GM12891 (cell line): ENCODE measurements at regions not wholly inside any gene's neighbourhood (a gene's known extent, or its start where the extent isn't known, plus 50 kb on each side); places are given as distances from the start of the nearest gene placed in this dataset.

Experiments
- DNase-seq: peaks from one replicate; pipeline ENCODE4 v3.0.0; 2011; ENCODE audit warnings: low spot score; ENCODE audit not compliant: insufficient read length
- FAIRE-seq: peaks from 2 replicates; lab custom pipeline; 2011; peaks lifted over from hg19 to GRCh38; lab: Jason Lieb, UNC
- PAX5 ChIP-seq: IDR thresholded peaks from 2 replicates; pipeline ENCODE4 v1.6.1; 2011; ENCODE audit warnings: low read length, moderate library complexity, mild to moderate bottlenecking; ENCODE audit not compliant: insufficient read depth, severe bottlenecking
- POLR2A ChIP-seq: IDR thresholded peaks from 2 replicates; pipeline ENCODE4 v1.6.1; 2011; ENCODE audit warnings: low read depth, low read length, control low read depth
- POLR2AphosphoS5 ChIP-seq: IDR thresholded peaks from 2 replicates; pipeline ENCODE4 v1.6.1; 2011; ENCODE audit warnings: low read depth, low read length, control low read depth
- POU2F2 ChIP-seq: IDR thresholded peaks from 2 replicates; pipeline ENCODE4 v1.6.1; 2011; ENCODE audit warnings: low read depth, mild to moderate bottlenecking, control low read depth, low read length, moderate library complexity
- SPI1 ChIP-seq: IDR thresholded peaks from 2 replicates; pipeline ENCODE4 v1.6.1; 2011; ENCODE audit warnings: low read depth, low read length, control low read depth
- TAF1 ChIP-seq: IDR thresholded peaks from 2 replicates; pipeline ENCODE4 v1.6.1; 2011; ENCODE audit warnings: low read depth, low read length, control low read depth

DNA sequence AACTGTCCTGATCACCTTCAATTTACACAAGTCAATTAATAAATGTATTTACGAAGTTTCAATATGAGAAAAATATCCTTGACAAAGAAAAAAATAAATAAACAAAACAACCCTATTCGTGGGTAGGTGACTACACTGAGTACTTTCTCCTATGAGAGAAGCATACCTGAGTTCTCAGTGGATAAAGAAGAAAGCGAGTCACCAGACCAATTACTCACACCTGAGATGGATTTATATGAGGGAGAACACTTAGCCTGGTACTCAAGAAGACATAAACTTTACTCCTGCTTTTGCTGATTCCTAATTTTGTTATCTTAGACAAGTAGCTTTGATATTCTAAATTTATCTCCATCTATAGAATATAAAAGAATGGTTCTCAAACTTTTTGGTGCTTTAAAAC lies 735.2 kb upstream of the ANO3 start:
- no peak for TF ChIP-seq PAX5
- no peak for TF ChIP-seq POU2F2
- no peak for TF ChIP-seq SPI1
- TF ChIP-seq TAF1: no peak
- TF ChIP-seq POLR2A: no peak
- no peak for TF ChIP-seq POLR2AphosphoS5
- DNase-seq (no peak), FAIRE-seq (no peak)

DNA sequence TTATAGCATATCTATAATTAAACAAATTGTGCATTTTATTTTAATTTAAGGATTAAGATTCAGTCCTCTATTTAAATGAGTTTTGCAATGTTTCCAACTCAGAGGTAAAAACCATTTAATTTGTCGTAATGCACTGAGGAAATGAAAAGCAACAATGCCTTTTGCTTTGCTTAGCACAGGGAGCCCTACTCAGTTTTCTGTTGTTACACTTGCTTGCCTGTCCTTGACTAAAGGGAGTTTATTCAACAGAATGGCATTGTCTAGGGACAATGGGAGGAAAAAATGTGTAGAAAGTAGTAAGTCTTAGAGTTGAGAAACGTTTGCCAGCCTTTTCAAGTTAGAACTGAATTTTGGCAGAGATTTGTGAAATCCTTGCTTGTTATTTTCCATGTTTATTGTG lies 734.2 kb upstream of the ANO3 start:
- no peak for FAIRE-seq
- TF ChIP-seq POLR2A (no peak), POLR2AphosphoS5 (no peak), POU2F2 (no peak), SPI1 (no peak), TAF1 (no peak), PAX5 (no peak)
- no peak for DNase-seq

DNA sequence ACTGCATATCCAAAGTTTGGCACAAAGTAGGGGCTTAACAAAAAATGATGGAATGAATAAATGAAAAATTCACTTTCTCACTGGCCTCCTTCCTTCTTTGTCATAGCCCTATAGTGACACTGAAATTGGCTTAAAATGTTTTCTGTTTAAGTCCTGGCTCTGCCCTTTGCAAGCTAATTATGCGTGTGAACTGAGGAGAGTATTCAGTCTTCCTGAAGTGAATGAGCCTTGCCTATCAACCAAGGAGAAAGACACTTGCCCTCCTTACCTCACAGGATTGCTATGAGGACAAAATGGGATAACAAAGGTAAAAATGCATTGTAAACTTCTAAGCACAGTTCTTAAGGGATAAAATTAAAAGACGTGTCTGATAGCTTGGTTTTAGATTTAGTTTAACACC lies 729.8 kb upstream of the ANO3 start:
- TF ChIP-seq SPI1 (no peak), POU2F2 (no peak), POLR2A (no peak), TAF1 (no peak), POLR2AphosphoS5 (no peak)
- FAIRE-seq (no peak), DNase-seq (no peak)

DNA sequence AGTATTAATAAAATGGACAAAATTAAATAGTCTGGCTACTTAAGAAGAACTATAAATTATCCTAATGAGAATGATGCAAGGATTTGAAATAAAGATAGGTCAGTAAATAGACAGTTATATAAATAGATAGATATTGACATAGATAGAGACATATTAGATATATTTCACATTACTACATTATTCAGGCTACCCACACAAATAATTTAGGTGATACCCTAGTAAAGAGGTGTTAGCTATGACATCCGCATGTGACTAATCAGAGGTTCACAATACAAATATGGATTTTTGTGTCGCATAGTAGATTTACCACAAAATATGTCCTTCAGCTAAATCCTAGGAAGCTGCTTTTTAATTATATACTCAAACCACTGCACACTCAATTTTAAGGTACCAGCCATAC lies 729.0 kb upstream of the ANO3 start:
- DNase-seq (no peak), FAIRE-seq (no peak)
- TF ChIP-seq SPI1 (no peak), TAF1 (no peak), PAX5 (no peak), POLR2AphosphoS5 (no peak)

GRCh38 chr11:25612806-25613205 lies 719.1 kb upstream of the ANO3 start:
- TF ChIP-seq SPI1: no peak
- no peak for TF ChIP-seq PAX5
- TF ChIP-seq POLR2AphosphoS5: no peak
- no peak for TF ChIP-seq POLR2A
- TF ChIP-seq TAF1: no peak
- no peak for TF ChIP-seq POU2F2
- FAIRE-seq (no peak), DNase-seq (no peak)

DNA sequence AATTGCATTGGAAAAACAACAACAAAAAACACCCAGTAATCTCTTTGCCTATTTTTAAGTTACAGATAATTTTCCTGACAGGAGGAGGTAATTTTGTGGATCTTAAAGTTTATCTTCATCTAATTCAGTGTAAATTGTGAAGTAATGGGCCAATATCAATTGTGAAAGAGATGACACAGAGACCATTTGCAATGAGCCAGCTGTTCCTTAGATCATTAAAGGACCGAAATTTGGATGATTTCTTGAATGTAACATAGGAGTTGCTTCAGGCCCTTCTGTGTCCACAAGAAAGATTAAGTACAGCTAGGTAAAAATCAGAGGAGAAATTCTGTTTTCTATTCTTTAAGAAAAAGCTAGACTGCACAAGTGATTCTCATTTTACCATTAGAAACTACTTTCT lies 718.5 kb upstream of the ANO3 start:
- no peak for FAIRE-seq
- TF ChIP-seq POLR2A (no peak), PAX5 (no peak), POLR2AphosphoS5 (no peak), SPI1 (no peak), TAF1 (no peak)
- no peak for DNase-seq

DNA sequence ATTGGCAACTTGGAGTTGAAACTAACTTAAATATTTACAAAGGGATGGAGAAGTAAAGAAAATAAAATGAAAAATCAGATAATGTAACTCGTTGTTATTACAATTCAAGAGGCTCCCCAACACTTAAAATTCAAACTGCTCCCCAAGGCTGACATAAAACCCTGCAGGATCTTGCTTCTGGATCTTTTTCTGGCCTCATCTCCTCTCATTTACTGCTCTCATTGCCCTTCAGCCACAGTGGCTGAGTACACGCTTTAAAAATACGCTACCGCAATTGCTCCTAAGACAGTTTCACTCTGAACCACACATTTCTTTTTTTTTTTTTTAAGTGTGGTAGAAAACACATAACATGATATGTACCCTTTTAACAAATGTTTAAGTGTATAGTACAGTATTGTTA lies 718.1 kb upstream of the ANO3 start:
- FAIRE-seq: no peak
- DNase-seq: no peak
- TF ChIP-seq POLR2AphosphoS5 (no peak), SPI1 (no peak), TAF1 (no peak), PAX5 (no peak), POLR2A (no peak), POU2F2 (no peak)

- TF ChIP-seq POU2F2 (no peak), POLR2AphosphoS5 (no peak), POLR2A (no peak), PAX5 (no peak), SPI1 (no peak), TAF1 (no peak)
- no peak for DNase-seq
- no peak for FAIRE-seq
Measured at GRCh38 chr11:25615069-25615468, 716.9 kb upstream of the ANO3 start.

- DNase-seq (no peak), FAIRE-seq (no peak)
- TF ChIP-seq POLR2AphosphoS5 (no peak), POLR2A (no peak), POU2F2 (no peak), TAF1 (no peak), PAX5 (no peak), SPI1 (no peak)
Measured at GRCh38 chr11:25615841-25616240, 716.1 kb upstream of the ANO3 start.

DNA sequence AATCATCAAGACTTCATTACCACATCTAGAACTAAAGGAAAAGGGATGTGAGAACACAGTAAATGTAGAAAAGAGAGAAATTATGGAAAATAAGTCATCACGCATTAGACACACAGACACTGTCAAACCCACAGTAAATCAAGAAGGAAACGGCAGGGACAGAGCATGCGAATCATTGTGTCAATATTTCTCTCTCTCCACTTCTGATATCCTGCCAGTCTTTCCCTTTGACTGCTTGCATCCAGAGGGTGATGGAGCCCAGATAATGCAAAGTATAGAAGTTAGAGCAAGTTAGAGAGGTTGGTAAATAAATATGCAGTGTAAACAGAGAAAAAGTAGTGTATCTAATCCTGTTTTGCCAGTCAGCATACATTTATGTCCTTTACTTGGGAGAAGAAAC lies 706.8 kb upstream of the ANO3 start:
- TF ChIP-seq PAX5 (no peak), POLR2A (no peak), SPI1 (no peak), TAF1 (no peak), POU2F2 (no peak), POLR2AphosphoS5 (no peak)
- no peak for DNase-seq
- FAIRE-seq: no peak
